HG03039 (cell line): ENCODE measurements at regions not wholly inside any gene's neighbourhood (a gene's known extent, or its start where the extent isn't known, plus 50 kb on each side); places are given as distances from the start of the nearest gene placed in this dataset.
"Not testable (repeated sequence)": the region's sequence is repeated elsewhere in the genome, so short reads cannot be mapped to it uniquely, and the experiment has no call there.

Experiments
- ATAC-seq: cut with Tn5 transposase; IDR thresholded peaks from one replicate; pipeline ENCODE4 v1.9.1; 2021; ENCODE audit warnings: mild to moderate bottlenecking, moderate library complexity; ENCODE audit not compliant: unreplicated experiment

DNA sequence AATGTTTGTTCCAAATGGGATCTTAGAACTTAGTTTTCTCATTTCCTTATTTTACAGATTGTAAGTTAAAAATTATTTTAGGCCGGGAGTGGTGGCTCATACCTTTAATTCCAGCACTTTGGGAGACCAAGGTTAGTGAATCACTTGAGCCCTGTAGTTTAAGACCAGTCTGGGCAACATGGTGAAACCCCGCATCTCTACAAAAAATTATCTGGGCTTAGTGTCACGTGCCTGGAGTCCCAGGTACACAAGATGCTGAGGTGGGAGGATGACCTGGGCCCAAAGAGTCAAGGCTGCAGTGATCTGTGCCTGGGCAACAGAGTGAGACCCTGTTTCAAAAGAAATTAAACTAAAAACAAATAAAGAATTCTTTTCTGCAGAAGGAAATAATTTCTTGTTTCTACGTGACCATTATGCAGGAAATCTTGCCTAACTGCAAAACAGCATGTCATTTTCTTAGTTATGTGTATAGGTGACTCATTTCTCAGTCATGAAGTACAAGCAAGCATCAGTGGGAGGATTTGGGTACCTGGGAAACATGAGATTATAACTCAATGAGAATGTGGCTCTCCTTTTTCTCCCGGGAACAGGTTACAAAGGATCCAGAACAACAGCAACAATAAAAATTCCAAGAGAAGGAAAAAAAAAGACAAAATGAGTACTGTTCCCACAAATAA, 375.1 kb upstream of the ST8SIA4 start:
- ATAC-seq = no peak

DNA sequence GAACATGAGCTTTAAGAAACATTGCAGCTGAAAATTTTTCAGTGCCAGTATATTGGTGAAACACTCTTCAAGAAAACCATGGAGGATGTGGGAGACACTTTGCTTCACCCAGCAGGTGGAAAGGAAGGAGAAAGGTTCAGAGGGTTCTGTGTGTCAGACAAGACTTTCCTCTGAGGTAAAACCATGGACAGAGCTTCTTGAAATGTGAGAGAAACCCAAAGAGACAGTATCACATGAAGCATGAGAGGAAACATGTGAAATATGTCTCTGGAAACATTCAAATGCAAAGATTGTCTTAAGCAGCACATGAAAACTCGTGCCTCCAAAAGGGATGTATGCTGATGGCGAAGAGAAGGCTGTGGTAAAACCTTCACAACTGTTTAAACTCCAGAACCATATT, 368.9 kb upstream of the ST8SIA4 start:
- no peak for ATAC-seq

- no peak for ATAC-seq
These were observed 368.3 kb upstream of the ST8SIA4 start for GRCh38 chr5:101271416-101271815.

DNA sequence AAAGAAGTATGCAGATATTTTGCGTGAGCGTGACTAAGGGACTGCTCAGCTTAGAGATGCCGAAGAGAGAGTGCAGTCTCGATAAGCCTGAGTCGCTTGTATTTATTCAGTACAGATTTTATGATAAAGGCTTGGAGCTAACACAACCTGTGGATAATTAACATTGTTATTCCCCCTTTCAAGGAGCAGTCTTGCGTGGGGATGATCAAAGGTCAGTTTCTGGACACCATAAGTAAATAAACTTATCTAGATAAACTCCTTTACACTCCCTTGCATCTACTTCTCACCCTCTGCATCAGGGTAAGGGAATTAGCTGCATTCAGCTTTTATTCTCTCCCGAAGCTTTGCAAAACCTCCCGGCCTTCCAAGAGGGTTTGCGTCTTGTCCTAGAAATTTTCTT, 357.8 kb upstream of the ST8SIA4 start:
- no peak for ATAC-seq

DNA sequence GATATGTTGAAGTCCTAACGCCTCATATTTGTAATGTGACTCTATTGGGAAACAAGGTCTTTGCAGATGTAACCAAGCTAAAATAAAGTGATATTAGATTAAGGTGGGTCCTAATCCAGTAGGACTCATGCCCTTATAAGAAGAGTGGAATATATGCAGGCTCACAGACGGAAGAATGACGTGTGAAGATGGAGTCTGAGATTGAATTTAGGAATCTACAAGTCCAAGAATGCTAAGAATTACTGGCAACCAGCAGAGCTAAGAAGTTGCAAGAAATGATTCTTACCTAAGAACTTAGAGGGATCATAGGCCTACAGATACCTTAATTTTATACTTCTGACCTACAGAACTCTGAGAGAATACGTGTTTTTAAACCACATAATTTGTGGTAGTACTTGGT, 350.0 kb upstream of the ST8SIA4 start:
- no peak for ATAC-seq

GRCh38 chr5:101244621-101245020, 341.5 kb upstream of the ST8SIA4 start:
- no peak for ATAC-seq

- no peak for ATAC-seq
These were observed 309.9 kb upstream of the ST8SIA4 start for GRCh38 chr5:101212942-101213514.

- ATAC-seq = no peak
These were observed 303.5 kb upstream of the ST8SIA4 start for GRCh38 chr5:101206534-101206933.

DNA sequence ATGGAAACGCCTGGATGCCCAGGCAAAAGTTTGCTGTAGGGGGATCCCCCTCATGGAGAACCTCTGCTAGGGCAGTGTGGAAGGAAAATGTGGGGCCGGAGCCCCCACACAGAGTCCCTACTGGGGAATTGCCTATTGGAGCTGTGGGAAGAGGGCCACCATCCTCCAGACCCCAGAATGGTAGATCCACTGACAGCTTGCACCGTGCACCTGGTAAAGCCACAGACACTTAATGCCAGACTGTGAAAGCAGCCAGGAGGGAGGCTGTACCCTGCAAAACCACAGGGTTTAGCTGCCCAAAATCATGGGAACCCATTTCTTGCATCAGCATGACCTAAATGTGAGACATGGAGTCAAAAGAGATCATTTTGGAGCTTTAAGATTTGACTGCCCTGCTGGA, 302.0 kb upstream of the ST8SIA4 start:
- not testable (repeated sequence) for ATAC-seq

DNA sequence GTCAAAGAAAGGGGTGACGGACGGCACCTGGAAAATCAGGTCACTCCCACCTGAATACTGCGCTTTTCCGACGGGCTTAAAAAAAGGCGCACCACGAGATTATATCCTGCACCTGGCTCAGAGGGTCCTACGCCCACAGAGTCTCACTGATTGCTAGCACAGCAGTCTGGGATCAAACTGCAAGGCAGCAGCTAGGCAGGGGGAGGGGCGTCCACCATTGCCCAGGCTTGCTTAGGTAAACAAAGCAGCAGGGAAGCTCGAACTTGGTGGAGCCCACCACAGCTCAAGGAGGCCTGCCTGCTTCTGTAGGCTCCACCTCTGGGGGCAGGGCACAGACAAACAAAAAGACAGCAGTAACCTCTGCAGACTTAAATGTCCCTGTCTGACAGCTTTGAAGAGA, 277.3 kb upstream of the ST8SIA4 start:
- ATAC-seq = not testable (repeated sequence)

GRCh38 chr5:101176605-101177004, 273.5 kb upstream of the ST8SIA4 start:
- ATAC-seq = no peak

GRCh38 chr5:101174981-101175380, 271.9 kb upstream of the ST8SIA4 start:
- ATAC-seq = no peak

GRCh38 chr5:101163088-101163487, 260.0 kb upstream of the ST8SIA4 start:
- no peak for ATAC-seq

GRCh38 chr5:101160002-101160401, 256.9 kb upstream of the ST8SIA4 start:
- no peak for ATAC-seq

- no peak for ATAC-seq
These were observed 255.9 kb upstream of the ST8SIA4 start for GRCh38 chr5:101159006-101159405.

- ATAC-seq = no peak
These were observed 250.4 kb upstream of the ST8SIA4 start for GRCh38 chr5:101153526-101153925.

DNA sequence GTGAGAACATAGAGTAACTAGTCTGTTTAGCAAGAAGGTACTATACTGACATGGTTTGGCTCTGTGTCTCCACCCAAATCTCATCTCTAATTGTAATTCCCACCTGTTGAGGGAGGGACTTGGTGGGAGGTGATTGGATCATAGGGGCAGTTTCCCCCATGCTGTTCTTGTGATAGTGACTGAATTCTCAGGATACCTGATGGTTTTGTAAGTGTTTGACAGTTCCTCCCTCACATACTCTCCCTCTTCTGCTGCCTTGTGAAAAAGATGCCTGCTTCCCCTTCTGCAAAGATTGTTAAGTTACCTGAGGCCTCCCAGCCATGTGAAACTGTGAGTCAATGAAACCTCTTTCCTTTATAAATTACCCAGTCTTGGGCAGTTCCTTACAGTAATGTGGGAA, 240.4 kb upstream of the ST8SIA4 start:
- no peak for ATAC-seq

DNA sequence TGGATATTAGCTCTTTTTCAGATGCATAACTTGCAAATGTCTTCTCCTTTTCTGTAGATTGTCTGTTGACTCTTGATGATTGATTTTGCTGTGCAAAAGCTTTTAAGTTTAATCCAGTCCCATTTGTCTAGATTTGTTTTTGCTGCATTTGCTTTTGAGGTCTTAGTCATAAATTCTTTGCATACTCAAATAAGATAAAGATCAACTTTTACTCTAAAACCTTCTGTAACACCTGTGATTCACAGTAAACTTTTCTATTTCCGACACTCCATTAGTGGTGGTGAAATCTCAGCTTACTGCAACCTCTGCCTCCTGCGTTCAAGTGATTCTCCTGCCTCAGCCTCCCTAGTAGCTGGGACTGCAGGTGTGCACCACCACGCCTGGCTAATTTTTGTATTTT, 239.0 kb upstream of the ST8SIA4 start:
- no peak for ATAC-seq

GRCh38 chr5:101136454-101136853, 233.4 kb upstream of the ST8SIA4 start:
- ATAC-seq = no peak

GRCh38 chr5:101123363-101123762, 220.3 kb upstream of the ST8SIA4 start:
- ATAC-seq = no peak

DNA sequence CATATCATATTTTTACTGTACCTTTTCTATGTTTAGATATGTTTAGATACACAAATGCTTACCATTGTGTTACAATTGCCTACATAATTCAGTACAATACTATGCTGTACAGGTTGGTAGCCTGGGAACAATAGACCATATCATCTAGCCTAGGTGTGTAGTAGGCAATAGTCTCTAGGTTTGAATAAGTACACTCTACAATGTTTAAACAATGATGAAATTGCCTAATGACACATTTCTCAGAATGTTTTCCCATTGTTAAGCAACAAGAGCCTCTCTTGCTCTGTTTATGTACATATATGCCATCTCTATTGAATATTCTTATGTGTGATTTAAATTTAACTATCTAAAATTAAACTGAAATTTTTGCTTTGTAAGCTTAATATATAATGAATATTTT, 209.6 kb upstream of the ST8SIA4 start:
- ATAC-seq = no peak

GRCh38 chr5:101103874-101104273, 200.8 kb upstream of the ST8SIA4 start:
- no peak for ATAC-seq

DNA sequence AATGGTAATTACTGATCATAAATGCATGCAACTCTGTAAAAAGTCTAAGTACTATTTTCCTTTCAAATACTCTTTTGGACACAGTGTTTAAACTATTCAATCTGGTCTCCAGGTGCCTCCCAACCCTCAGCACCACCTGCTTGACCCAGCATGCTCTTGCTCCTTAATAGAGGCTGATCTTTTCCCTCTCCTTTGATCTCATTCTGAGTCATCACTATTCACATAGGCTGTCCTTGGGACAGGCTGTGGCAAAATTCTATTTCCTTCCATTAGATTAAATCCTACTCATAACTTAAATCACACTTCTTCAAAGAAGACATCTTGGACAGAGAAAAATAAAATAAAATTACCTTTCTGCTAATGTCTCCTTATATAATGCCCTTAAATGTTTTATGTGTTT, 199.4 kb upstream of the ST8SIA4 start:
- no peak for ATAC-seq
